ENCODE measurements at regions not wholly inside any gene's neighbourhood (a gene's known extent, or its start where the extent isn't known, plus 50 kb on each side); places are given as distances from the start of the nearest gene placed in this dataset.

- TF ChIP-seq, protein P1, sequence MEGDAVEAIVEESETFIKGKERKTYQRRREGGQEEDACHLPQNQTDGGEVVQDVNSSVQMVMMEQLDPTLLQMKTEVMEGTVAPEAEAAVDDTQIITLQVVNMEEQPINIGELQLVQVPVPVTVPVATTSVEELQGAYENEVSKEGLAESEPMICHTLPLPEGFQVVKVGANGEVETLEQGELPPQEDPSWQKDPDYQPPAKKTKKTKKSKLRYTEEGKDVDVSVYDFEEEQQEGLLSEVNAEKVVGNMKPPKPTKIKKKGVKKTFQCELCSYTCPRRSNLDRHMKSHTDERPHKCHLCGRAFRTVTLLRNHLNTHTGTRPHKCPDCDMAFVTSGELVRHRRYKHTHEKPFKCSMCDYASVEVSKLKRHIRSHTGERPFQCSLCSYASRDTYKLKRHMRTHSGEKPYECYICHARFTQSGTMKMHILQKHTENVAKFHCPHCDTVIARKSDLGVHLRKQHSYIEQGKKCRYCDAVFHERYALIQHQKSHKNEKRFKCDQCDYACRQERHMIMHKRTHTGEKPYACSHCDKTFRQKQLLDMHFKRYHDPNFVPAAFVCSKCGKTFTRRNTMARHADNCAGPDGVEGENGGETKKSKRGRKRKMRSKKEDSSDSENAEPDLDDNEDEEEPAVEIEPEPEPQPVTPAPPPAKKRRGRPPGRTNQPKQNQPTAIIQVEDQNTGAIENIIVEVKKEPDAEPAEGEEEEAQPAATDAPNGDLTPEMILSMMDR (IDR thresholded peaks at IDR 0.05; ENCODE audit: extremely low read depth in 1 of 2, insufficient read depth in 1 of 2, low read depth in 1 of 2, low read length in 2 of 2): no peak
- TF ChIP-seq MYC (IDR thresholded peaks at IDR 0.05; ENCODE audit: low read depth, low read length): no peak
These were observed 930.0 kb upstream of the SLITRK6 start for GRCh38 chr13:86729206-86729605.
